ENCODE measurements at regions not wholly inside any gene's neighbourhood (a gene's known extent, or its start where the extent isn't known, plus 50 kb on each side); places are given as distances from the start of the nearest gene placed in this dataset.

- no peaks in the 10 kb centered on the region for H3K36me3 ChIP-seq
- H3K27me3 ChIP-seq: no peaks in the 10 kb centered on the region
- DNase-seq: no peak
- H3K4me3 ChIP-seq: no peak overlapping the region
- WGBS, 2 donors (ENCODE audit: low coverage in 1 of 2): 5 to 11% methylated on average over 3 of the region's 3 CpGs
- H3K27ac ChIP-seq: no peak overlapping the region
- TF ChIP-seq POLR2A (IDR thresholded peaks at IDR 0.05) (no peak), CTCF (IDR thresholded peaks at IDR 0.05) (peak; percentile 11 to 37 (median 22)), EP300 (IDR thresholded peaks at IDR 0.05; ENCODE audit: low read depth) (no peak), POLR2AphosphoS5 (IDR thresholded peaks at IDR 0.05) (no peak)
- in situ Hi-C loops (cut with MboI; ENCODE audit: low pct_ligation_motif_present in 1 of 4, low pct_unique_long_range_greater_than_20kb in 1 of 4, low sequenced_read_pairs in 3 of 4): loop anchor here in 1 of 4 donors (10.0 to 25.0 kb wide), 2 partner anchors 632 to 1474 kb away; no protein-coding TSS in a partner anchor
- intact Hi-C loops (cut with DNase I; ENCODE audit: low total_unique reads): loop anchor here (5.0 kb wide), 1 partner anchor 1484 kb away; no protein-coding TSS in a partner anchor
- H3K4me1 ChIP-seq: peaks cover 0 to 10% (median 0%) of the 10 kb centered on the region in 4 donors
- H3K9me3 ChIP-seq: no peaks in the 10 kb centered on the region
These were observed 656.4 kb downstream of the LTN1 start for GRCh38 chr21:28336314-28336713.

- 76% methylated on average over 2 of the region's 2 CpGs; no CpG with 5 or more reads in 1 of the 2 donors for WGBS, 2 donors (ENCODE audit: low coverage in 1 of 2)
- H3K4me3 ChIP-seq: no peak overlapping the region
- no peaks in the 10 kb centered on the region for H3K27me3 ChIP-seq
- intact Hi-C loops (cut with DNase I; ENCODE audit: low total_unique reads): no loop called here
- H3K4me1 ChIP-seq: peaks cover 0 to 10% (median 0%) of the 10 kb centered on the region in 4 donors
- in situ Hi-C loops (cut with MboI; ENCODE audit: low pct_ligation_motif_present in 1 of 4, low pct_unique_long_range_greater_than_20kb in 1 of 4, low sequenced_read_pairs in 3 of 4): loop anchor here in 1 of 4 donors (10.0 to 25.0 kb wide), 2 partner anchors 630 to 1472 kb away; no protein-coding TSS in a partner anchor
- DNase-seq: no peak
- H3K27ac ChIP-seq: no peak overlapping the region
- no peaks in the 10 kb centered on the region for H3K36me3 ChIP-seq
- H3K9me3 ChIP-seq: no peaks in the 10 kb centered on the region
- TF ChIP-seq EP300 (IDR thresholded peaks at IDR 0.05; ENCODE audit: low read depth) (no peak), CTCF (IDR thresholded peaks at IDR 0.05) (no peak), POLR2A (IDR thresholded peaks at IDR 0.05) (no peak), POLR2AphosphoS5 (IDR thresholded peaks at IDR 0.05) (no peak)
These were observed 658.3 kb downstream of the LTN1 start for GRCh38 chr21:28334407-28334806.

- H3K4me1 ChIP-seq: peaks cover 0 to 10% (median 0%) of the 10 kb centered on the region in 4 donors
- H3K27ac ChIP-seq: no peak overlapping the region
- no peak for DNase-seq
- H3K27me3 ChIP-seq: no peaks in the 10 kb centered on the region
- intact Hi-C loops (cut with DNase I; ENCODE audit: low total_unique reads) (no loop called here), in situ Hi-C loops (cut with MboI; ENCODE audit: low pct_ligation_motif_present in 1 of 4, low pct_unique_long_range_greater_than_20kb in 1 of 4, low sequenced_read_pairs in 3 of 4) (loop anchor here in 1 of 4 donors (10.0 to 25.0 kb wide), 2 partner anchors 629 to 1471 kb away; no protein-coding TSS in a partner anchor)
- WGBS, 2 donors (ENCODE audit: low coverage in 1 of 2): 64 to 66% methylated on average over 3 of the region's 3 CpGs
- no peaks in the 10 kb centered on the region for H3K36me3 ChIP-seq
- peaks cover 0 to 3% of the 10 kb centered on the region in 2 donors for H3K9me3 ChIP-seq
- no peak overlapping the region for H3K4me3 ChIP-seq
- TF ChIP-seq POLR2AphosphoS5 (IDR thresholded peaks at IDR 0.05): peak in 1 of 3 donors; percentile 42
- TF ChIP-seq CTCF (IDR thresholded peaks at IDR 0.05): no peak
These were observed 659.0 kb downstream of the LTN1 start for GRCh38 chr21:28333578-28334075.

- peaks cover 0 to 10% (median 0%) of the 10 kb centered on the region in 4 donors for H3K4me1 ChIP-seq
- peaks cover 0 to 3% of the 10 kb centered on the region in 2 donors for H3K9me3 ChIP-seq
- intact Hi-C loops (cut with DNase I; ENCODE audit: low total_unique reads) (no loop called here), in situ Hi-C loops (cut with MboI; ENCODE audit: low pct_ligation_motif_present in 1 of 4, low pct_unique_long_range_greater_than_20kb in 1 of 4, low sequenced_read_pairs in 3 of 4) (loop anchor here in 1 of 4 donors (10.0 to 25.0 kb wide), 2 partner anchors 628 to 1470 kb away; no protein-coding TSS in a partner anchor)
- H3K27me3 ChIP-seq: no peaks in the 10 kb centered on the region
- WGBS, 2 donors (ENCODE audit: low coverage in 1 of 2): 66 to 77% methylated on average over 1 of the region's 1 CpG
- DNase-seq: no peak
- no peak overlapping the region for H3K27ac ChIP-seq
- TF ChIP-seq POLR2AphosphoS5 (IDR thresholded peaks at IDR 0.05): no peak
- TF ChIP-seq EP300 (IDR thresholded peaks at IDR 0.05; ENCODE audit: low read depth): no peak
- no peak for TF ChIP-seq CTCF (IDR thresholded peaks at IDR 0.05)
- TF ChIP-seq POLR2A (IDR thresholded peaks at IDR 0.05): no peak
- H3K36me3 ChIP-seq: no peaks in the 10 kb centered on the region
- H3K4me3 ChIP-seq: no peak overlapping the region
These were observed 659.9 kb downstream of the LTN1 start for GRCh38 chr21:28332796-28333195.

Measured in transverse colon (tissue), 4 donors.